Right forelimb (tissue), 1 donor: ENCODE measurements at regions not wholly inside any gene's neighbourhood (a gene's known extent, or its start where the extent isn't known, plus 50 kb on each side); places are given as distances from the start of the nearest gene placed in this dataset.

ENCODE experiments used
- DNase-seq: peaks from one replicate; pipeline ENCODE4 v3.0.0-alpha.2; 2018

DNA sequence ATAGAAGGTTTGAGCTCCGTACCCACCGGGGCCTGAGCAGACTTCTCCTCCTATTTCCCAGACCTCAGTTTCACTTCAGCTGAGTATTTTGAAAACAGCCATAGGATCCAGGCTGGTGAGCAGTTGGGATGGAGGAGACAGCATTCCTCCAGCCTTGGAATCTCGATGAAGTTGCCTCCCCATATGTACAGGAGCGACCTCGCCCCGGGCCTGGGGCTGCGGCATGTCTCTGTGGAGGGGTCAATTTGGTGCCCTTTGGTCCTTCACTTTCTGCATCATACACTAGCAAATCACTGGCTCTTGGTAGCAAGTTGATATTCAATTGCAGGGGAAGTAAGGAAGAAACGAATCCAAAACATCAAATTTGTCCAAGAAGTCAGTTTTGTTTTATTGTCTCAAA lies 402.0 kb upstream of the IRX4 start:
- DNase-seq, result no peak

- no peak for DNase-seq
Observed at GRCh38 chr5:2283481-2284045, 400.8 kb upstream of the IRX4 start.

DNA sequence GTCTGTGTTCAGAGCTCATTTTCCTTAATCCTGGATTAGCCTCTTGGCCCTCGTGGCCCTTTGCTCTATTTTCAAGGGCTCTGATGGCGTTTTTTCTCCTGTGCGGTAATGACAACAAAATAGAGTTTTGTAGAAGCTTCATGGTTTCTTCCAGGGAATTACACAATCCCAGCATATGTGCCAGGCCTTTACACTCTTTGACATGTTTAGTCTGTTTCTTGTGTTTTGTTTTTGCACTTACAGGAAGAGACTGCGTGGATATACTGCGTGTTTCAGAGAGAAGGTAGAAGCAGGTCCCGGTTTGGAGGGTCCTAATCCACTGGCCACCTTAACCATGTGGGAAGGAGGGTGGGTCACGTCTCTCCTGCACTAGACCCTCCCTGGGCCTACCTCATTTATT lies 400.2 kb upstream of the IRX4 start:
- no peak for DNase-seq

- DNase-seq, result no peak
Observed at GRCh38 chr5:2282034-2282690, 399.4 kb upstream of the IRX4 start.

DNA sequence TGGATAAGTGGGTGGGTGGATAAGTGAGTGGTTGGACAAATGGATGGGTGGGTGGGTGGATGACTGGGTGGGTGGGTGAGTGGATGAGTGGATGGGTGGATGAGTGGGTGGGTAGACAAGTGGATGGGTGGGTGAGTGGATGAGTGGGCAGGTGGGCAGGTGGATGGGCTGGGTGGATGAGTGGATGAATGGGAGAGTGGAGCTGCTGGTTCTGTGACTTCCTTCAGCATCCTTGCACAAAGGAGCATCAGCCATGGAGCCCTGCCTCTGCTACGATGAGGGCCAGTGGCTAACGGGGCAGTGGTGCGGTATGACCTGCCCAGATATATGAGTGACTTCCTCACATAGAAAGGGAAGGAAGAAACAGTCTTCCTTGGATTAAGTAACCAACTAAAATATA lies 398.7 kb upstream of the IRX4 start:
- DNase-seq, result no peak

- no peak for DNase-seq
Observed at GRCh38 chr5:2280318-2280717, 397.6 kb upstream of the IRX4 start.

- no peak for DNase-seq
Observed at GRCh38 chr5:2278825-2279456, 396.2 kb upstream of the IRX4 start.

DNA sequence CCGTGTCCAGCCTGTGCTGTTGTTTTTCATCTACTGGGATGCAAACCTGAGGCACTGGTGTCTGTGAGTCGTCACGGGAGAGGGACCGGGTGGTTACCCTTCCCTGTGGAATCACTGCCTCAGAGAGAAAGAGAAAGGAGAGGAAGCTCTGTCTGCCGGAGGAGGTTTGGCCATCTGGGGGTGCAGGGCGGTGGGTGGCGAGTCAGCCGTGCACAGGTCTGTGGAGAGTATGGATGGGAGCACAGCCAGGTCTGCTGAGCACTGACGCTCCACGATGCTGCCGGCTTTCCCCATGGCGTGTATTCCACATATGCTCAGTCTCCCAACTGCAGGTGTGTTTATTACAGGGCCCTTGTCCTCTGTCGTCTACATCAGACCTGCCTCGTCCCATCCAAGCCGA lies 395.2 kb upstream of the IRX4 start:
- no peak for DNase-seq

- no peak for DNase-seq
Observed at GRCh38 chr5:2276101-2276500, 393.4 kb upstream of the IRX4 start.

DNA sequence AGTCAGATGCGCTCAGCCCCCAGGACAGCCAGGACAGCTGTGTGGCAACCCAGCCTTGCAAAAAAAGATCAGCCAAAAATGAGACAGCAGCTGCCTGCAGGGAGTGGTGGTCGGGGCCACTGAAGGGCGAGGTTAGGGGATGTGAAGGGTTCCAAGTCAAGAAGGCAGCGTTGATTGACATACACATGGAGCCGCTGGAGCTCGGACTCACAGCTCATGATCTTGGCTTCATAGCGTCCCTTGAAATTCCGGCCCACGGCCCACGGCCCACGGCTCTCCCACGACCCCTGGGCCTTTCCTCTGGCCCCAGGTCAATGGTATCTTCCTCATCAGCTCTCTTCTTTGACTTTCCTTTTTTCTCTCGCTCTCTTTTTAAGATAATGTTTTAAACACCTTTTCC lies 390.0 kb upstream of the IRX4 start:
- DNase-seq, result no peak

GRCh38 chr5:2272039-2272438 lies 389.3 kb upstream of the IRX4 start:
- DNase-seq, result no peak

- peak; percentile 17 for DNase-seq
Observed at GRCh38 chr5:2271316-2271715, 388.6 kb upstream of the IRX4 start.

DNA sequence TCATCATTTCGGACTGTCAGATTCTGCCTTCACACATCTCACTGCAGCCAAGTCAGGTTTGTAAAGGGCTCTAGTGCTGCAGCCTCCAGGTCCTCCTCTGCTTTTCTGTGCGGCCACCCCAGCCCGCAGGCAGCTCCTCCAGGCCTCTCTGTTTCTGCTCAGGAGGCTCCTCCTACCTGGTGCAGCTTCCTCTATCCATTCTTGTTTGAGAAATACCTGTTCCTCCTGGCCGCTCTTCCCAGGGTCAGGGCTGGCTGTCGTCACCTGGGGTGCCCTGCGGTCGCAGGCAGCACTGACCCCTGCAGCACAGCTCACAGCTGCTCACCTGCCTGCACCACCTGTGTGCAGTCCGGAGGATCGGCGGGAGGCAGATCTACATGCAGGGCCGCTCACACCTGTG lies 387.7 kb upstream of the IRX4 start:
- no peak for DNase-seq

DNA sequence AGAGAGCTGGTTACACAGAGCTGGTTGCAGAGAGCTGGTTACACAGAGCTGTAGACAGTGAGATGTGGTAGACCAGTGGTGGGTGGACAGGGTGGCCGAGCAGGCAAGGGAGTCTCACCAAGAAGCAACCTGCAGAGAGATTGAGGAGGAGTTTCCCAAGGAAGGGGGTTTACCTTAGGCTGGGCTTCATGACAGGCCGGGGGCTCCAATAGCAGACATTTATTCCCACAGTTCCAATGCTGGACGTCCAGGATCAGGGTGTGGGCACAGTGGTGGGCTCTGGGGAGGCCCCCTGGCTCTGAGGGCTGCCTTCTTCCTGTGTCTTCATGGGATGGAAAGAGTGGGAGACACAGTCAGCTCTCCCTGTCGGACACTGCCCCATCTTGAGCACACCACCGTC lies 386.9 kb upstream of the IRX4 start:
- DNase-seq, result peak; percentile 21

GRCh38 chr5:2267991-2268390 lies 385.3 kb upstream of the IRX4 start:
- no peak for DNase-seq

DNA sequence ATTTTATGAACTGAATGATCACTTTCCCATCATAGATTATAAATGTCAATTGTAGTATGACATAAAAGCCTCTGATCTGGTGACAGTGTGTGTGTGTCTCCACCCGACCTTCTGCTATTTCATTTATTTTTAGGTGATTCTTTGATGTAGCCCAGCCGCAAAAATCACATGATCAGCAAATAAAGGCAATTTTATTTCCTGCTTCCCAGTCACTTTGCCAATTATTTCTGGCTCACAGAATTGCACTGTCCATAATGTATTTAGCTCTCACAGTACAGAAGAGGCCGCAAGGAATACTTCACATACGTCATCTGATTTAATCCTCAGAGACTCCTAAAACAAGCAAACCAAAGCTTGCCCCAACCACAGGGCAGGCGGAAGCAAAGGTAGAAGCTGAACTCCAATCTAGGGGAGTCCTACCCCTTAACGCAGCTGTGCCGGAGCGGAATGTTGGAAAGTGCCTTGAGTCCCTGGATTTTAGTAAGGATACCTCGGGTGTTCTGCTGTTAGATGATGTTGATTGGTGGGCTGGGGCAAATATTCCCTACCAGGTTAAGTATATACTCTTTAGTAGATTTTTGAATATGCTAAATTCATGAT lies 384.0 kb upstream of the IRX4 start:
- peak; percentile 24 for DNase-seq

DNA sequence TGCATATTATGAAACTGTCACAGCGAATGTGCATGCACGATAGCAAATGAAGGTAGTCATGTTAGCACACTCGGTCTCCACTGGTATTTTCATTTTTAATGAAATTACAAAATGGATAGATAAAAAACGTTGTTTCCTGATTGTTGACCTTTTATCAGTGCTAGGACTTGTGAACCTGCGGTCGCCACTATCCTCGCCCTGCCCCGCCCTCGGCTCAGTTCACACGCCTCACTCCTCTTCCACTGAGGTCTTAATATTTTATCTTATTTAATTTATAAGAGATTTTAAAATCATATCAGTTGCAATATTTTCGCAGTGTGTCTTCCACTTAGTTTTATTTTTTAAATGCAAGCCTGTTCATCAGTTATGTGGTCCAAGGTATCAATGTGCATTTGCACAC lies 382.6 kb upstream of the IRX4 start:
- DNase-seq, result no peak

DNA sequence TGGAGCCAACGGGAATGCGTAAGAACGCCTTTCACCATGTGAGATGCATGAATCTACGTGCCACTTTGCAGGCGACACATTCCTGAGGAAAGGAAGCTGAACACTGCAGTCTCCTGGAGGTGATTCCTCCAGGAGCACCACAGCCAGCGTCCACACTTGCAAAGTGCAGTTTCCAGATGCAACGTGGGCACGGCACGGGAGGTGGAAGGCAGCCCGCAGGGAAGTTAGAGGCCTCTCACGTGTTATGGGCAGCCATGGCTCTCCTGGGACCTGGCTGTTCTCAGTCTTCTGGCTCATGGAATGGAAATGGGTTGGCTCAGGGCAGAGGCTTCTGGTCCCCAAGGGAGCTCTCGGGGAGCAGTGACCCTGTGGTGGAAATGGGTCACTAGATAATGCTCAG lies 381.0 kb upstream of the IRX4 start:
- DNase-seq, result peak; percentile 16

- no peak for DNase-seq
Observed at GRCh38 chr5:2262620-2263019, 379.9 kb upstream of the IRX4 start.

DNA sequence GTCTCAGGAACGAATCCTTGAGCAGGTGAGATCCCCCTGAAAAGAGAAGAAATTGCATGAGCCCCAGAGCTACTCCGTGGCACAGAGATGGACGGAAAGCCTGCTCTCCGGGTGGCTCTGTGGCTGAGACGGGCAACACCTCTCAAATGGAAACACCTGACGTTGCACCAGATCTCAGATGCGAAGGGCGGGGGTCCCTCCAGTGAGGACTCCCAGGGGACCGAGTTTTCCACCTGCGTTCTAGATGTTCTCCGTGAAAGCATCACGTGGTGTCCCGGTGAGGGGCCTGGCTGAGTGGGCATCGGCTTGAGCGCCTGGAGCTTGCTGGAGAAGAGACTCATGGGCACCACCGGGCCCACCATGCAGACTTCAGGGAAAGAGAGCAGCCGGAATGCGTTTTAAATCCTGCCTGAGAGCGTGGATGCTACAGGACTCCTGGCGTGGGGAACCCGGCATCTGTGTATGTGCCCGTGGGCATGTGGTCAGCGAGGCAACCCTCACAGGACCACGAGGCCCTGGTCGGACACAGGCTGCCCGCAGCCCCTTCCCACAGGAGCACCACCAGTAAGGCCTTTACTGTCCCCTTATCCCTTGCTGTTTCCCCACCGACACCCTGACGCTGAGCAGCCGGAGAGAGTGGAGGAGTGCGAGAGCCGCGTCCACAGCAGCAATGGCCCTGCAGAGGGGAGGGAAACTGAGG lies 378.4 kb upstream of the IRX4 start:
- no peak for DNase-seq

DNA sequence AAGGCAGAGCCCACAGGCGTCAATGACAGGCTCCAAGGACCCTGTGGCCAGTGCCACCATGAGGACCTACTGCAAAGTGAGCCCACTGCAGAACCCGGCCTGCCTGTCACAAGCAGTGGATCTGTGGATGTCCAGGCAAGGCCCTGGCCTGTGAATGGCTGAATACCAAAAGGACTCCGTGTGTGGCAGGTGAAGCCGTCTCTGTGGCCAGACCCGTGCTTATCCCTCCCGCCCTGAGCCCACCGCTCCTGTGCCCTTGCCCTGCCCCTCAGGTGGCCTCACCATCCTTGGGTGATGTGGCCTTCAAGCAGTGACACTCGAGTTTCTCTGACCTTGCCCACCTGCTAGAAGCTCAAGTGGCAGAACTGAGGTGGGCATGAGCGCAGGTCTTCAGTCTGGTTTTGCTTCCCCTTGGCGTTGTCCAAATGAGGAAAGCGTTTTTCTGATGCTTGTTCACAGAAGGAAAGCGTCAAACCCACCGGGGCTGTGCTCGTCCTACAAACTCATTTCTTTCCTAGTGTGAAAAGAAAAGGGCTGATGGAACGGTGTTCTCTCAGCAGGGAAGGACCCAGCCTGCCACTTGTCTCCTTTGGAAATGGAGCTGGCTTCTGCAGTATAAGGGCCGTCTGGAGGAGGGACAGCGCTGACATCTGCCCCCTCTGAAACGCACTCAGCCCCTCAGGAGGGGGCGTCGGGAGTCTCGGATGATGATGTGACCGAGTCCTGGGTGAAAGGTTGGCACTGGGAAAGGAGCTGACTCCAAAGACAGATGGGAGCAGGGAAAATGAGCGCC lies 377.7 kb upstream of the IRX4 start:
- DNase-seq, result no peak

GRCh38 chr5:2259494-2260107 lies 376.9 kb upstream of the IRX4 start:
- no peak for DNase-seq
